Calu3 (cell line): ENCODE measurements at regions not wholly inside any gene's neighbourhood (a gene's known extent, or its start where the extent isn't known, plus 50 kb on each side); places are given as distances from the start of the nearest gene placed in this dataset.

Experiments
- BruUV-seq: library from RNA; stranded (reverse); fragments of 400-500 nt; replicated peaks from 2 replicates; lab custom pipeline; 2021; lab: Mats Ljungman, UMichigan
- CTCF ChIA-PET: fragments of 300-600 bp; sonication (Branson Sonifier 250); formaldehyde crosslinking; loops from one replicate; lab custom pipeline; 2022; ENCODE audit warnings: antibody characterized with exemption; lab: Charles Lee
- DNase-seq: peaks from one replicate; pipeline ENCODE4 v3.0.0; 2022
- H3K27ac Mint-ChIP-seq: one replicate; pipeline ENCODE4 v1.8.0; 2022; ENCODE audit warnings: mixed read lengths; ENCODE audit not compliant: unreplicated experiment
- H3K27me3 Mint-ChIP-seq: one replicate; pipeline ENCODE4 v1.8.0; 2022; ENCODE audit warnings: mixed read lengths; ENCODE audit not compliant: unreplicated experiment
- H3K36me3 Mint-ChIP-seq: one replicate; pipeline ENCODE4 v1.8.0; 2022; ENCODE audit warnings: mild to moderate bottlenecking, moderate library complexity, mixed read lengths; ENCODE audit not compliant: insufficient read depth, unreplicated experiment
- H3K4me1 Mint-ChIP-seq: one replicate; pipeline ENCODE4 v1.8.0; 2022; ENCODE audit warnings: mild to moderate bottlenecking, low read depth, mixed read lengths; ENCODE audit not compliant: unreplicated experiment
- H3K4me3 Mint-ChIP-seq: one replicate; pipeline ENCODE4 v1.8.0; 2022; ENCODE audit warnings: mild to moderate bottlenecking, low read depth, moderate library complexity, mixed read lengths; ENCODE audit not compliant: unreplicated experiment
- H3K9me3 Mint-ChIP-seq: one replicate; pipeline ENCODE4 v1.8.0; 2022; ENCODE audit warnings: low read depth, mixed read lengths; ENCODE audit not compliant: unreplicated experiment
- intact Hi-C: fragments of 100-400 bp; cut with micrococcal nuclease; formaldehyde crosslinking; loops from one replicate; pipeline ENCODE4 v1.10.0; 2022; ENCODE audit not compliant: unreplicated experiment
- TF ChIP-seq, protein P1 (sequence below): fragments of 200-600 bp; IDR thresholded peaks from one replicate; pipeline ENCODE4 v1.8.0; 2022; ENCODE audit warnings: antibody characterized with exemption; ENCODE audit not compliant: unreplicated experiment

DNA sequence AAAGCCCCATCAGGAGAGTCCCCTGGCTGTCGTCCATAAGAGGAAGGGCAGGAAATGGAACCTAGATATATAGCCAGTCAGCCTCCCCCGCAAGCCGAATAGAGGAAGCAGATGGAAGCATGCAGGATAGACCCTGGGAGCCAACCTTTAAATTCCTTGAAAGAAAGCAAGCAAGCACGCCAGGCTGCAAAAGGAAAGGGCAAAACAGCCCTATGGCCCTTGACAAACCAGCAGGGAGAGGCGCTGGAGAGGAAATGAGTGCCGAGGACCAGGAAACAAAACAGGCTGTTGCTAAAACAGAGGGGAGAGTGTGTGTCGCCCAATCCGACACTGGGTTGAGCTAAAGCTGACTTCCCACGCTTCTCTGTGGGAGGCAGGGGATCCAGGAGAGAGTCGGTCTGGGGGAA, 203.5 kb upstream of the MTNR1B start:
- intact Hi-C loops = no loop called here
- H3K27ac Mint-ChIP-seq = no peak overlapping the region
- H3K4me3 Mint-ChIP-seq = no peak overlapping the region
- H3K36me3 Mint-ChIP-seq = no peaks in the 10 kb centered on the region
- H3K9me3 Mint-ChIP-seq = peaks cover 3% of the 10 kb centered on the region
- CTCF ChIA-PET = no interaction called here
- DNase-seq = no peak
- BruUV-seq = no TSS peak
- TF ChIP-seq, protein P1, sequence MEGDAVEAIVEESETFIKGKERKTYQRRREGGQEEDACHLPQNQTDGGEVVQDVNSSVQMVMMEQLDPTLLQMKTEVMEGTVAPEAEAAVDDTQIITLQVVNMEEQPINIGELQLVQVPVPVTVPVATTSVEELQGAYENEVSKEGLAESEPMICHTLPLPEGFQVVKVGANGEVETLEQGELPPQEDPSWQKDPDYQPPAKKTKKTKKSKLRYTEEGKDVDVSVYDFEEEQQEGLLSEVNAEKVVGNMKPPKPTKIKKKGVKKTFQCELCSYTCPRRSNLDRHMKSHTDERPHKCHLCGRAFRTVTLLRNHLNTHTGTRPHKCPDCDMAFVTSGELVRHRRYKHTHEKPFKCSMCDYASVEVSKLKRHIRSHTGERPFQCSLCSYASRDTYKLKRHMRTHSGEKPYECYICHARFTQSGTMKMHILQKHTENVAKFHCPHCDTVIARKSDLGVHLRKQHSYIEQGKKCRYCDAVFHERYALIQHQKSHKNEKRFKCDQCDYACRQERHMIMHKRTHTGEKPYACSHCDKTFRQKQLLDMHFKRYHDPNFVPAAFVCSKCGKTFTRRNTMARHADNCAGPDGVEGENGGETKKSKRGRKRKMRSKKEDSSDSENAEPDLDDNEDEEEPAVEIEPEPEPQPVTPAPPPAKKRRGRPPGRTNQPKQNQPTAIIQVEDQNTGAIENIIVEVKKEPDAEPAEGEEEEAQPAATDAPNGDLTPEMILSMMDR = no peak
- H3K27me3 Mint-ChIP-seq = no peaks in the 10 kb centered on the region
- H3K4me1 Mint-ChIP-seq = no peaks in the 10 kb centered on the region

DNA sequence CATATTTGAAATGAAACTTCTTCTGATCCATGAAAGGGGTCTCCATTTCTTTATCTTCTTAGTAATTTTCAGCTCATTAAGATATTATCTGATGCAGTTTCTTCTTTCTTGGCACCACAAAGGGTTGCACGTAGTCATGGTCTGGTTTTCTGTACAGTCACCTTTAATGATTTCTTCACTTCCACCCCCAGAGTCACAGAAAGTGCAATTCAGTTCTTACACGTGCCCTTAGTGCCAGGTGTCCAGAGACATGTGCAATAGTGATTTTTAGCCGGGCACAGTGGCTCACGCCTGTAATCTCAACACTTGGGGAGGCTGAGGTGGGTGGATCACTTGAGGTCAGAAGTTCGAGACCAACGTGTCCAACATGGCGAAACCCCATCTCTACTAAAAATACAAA, 202.8 kb upstream of the MTNR1B start:
- CTCF ChIA-PET = no interaction called here
- H3K4me3 Mint-ChIP-seq = no peak overlapping the region
- DNase-seq = no peak
- no peak overlapping the region for H3K27ac Mint-ChIP-seq
- no peaks in the 10 kb centered on the region for H3K36me3 Mint-ChIP-seq
- no peaks in the 10 kb centered on the region for H3K27me3 Mint-ChIP-seq
- intact Hi-C loops = no loop called here
- no peaks in the 10 kb centered on the region for H3K4me1 Mint-ChIP-seq
- BruUV-seq = no TSS peak
- peaks cover 3% of the 10 kb centered on the region for H3K9me3 Mint-ChIP-seq
- TF ChIP-seq, protein P1 = no peak

DNA sequence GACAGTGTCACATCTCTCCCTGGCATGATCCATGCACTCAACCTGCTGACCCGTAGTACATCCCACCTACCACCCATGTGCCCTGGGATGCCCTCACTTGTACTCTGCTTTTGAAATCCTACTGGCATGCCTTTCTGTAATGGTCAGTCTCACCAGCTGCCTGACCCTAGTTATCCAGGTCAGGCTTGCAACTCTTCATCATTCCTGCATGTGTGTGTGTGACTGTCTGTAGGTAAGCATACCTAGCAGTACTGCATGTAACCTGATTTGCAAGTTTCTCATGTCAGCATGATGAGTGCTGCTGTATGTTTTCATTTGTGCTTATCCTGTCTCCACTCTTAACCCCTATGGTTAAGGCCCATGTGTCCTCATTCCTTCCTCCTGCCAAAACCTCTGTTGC, 202.0 kb upstream of the MTNR1B start:
- no peak for DNase-seq
- BruUV-seq = no TSS peak
- Mint-ChIP-seq H3K27me3 (no peaks in the 10 kb centered on the region), H3K4me3 (no peak overlapping the region), H3K36me3 (no peaks in the 10 kb centered on the region), H3K27ac (no peak overlapping the region), H3K4me1 (no peaks in the 10 kb centered on the region), H3K9me3 (peaks cover 3% of the 10 kb centered on the region)
- intact Hi-C loops = no loop called here
- CTCF ChIA-PET = no interaction called here
- TF ChIP-seq, protein P1 = no peak

DNA sequence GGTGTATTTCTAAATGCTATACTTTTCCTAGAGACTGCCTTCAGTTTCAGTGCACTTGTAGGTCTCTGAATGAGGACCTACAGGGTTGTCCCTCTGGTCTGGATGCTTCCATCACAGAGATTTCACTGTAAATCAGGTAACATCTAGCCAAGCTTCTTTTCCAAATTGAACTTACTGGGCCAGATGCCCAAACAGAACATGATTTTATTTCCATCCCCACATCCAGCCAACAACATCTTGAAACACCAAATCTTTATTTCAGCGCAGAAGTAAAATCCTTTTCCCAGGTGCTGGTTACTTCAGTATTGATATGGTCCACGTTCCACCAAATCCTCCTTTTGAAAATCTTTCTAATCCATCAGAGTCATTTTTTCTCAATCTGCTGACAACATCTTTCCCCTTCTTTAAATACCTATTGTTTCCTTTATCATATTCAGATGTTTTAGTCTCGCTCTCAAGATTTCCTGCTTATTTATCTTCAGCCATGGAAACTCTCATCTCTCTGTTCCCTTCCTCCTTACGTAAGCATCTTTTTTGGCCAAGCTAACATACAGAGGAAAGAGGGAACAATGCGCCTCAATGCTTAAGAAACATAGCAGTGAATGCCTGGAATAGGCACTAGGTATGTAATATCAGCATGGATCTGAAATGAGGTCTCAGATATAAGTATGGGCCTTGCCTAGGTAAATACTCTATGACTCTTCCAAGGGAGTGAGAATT, 201.2 kb upstream of the MTNR1B start:
- intact Hi-C loops = no loop called here
- H3K4me1 Mint-ChIP-seq = no peaks in the 10 kb centered on the region
- TF ChIP-seq, protein P1 = no peak
- BruUV-seq = no TSS peak
- H3K9me3 Mint-ChIP-seq = no peaks in the 10 kb centered on the region
- CTCF ChIA-PET = no interaction called here
- H3K4me3 Mint-ChIP-seq = no peak overlapping the region
- no peak for DNase-seq
- H3K36me3 Mint-ChIP-seq = no peaks in the 10 kb centered on the region
- no peaks in the 10 kb centered on the region for H3K27me3 Mint-ChIP-seq
- H3K27ac Mint-ChIP-seq = no peak overlapping the region
